NCI-H2081 (cell line): ENCODE measurements at regions not wholly inside any gene's neighbourhood (a gene's known extent, or its start where the extent isn't known, plus 50 kb on each side); places are given as distances from the start of the nearest gene placed in this dataset.

ENCODE experiments used
- DNase-seq, 2 experiments: peaks; one replicate each; lab custom pipeline; 2025; lab: John Stamatoyannopoulos, UW

- no peak for DNase-seq
These were observed 125.1 kb downstream of the ETS2 start for GRCh38 chr21:38930853-38931252.

GRCh38 chr21:38930066-38930465 is 124.3 kb downstream of the ETS2 start:
- DNase-seq = no peak

DNA sequence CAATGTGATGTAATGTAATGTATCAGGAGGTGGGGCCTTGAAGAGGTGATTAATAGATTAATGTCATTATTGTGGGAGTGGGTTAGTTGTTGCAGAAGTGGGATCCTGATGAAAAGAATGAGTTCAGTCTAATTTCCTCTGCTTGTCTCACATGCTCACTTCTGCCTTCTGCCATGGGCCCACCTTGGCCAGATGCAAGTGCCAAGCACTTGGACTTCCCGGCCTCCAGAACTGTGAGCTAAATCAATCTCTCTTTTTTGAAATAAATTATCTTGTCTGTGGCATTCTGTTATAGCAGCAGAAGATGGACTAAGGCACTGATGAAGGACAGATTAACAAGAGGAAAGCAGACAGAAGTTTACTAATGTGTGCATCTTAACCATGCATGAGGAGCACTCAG is 123.9 kb downstream of the ETS2 start:
- DNase-seq = no peak

GRCh38 chr21:38929142-38929541 is 123.4 kb downstream of the ETS2 start:
- DNase-seq = no peak

- no peak for DNase-seq
These were observed 122.0 kb downstream of the ETS2 start for GRCh38 chr21:38927776-38928175.

GRCh38 chr21:38925923-38926322 is 120.2 kb downstream of the ETS2 start:
- no peak for DNase-seq

- DNase-seq = no peak
These were observed 119.7 kb downstream of the ETS2 start for GRCh38 chr21:38925478-38925877.

DNA sequence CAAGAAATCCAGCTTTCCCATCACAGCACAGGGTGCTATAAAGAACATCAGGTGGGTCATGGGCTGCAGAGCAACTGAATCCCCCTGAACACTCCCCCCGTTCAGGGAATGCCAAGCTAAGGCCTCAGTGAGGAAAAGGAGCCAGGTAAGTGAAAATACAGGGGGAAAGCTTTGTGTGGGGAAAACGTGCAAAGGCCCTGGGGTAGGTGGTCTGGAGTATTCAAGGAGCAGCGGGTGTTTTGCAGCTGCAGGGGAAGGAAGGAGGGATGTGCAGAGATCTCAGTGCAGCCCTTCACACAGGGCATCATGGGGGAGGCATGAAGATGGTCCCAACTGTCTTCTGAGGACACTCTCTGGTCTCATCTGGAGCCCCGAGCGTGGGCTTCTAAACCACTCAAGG is 119.2 kb downstream of the ETS2 start:
- no peak for DNase-seq

DNA sequence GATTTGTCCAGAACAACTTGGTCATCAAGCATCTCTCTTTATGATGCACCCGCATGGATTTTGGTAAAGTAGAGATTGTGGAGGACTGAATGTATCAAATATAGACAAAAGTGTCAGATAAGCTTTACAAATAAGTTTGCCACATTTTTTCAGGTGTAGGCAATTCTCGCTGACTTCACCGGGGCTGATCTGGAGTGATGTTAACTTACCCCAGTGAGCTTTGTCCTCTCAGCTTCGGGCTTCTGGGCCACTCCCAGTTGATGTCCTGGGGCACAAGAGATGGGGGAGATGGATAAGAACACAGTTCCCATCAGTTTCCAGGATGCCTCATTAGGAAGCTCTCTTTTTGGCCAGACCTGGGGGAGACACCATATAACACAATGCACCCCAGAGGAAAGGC is 117.7 kb downstream of the ETS2 start:
- DNase-seq = no peak

GRCh38 chr21:38922474-38923235 is 116.9 kb downstream of the ETS2 start:
- DNase-seq = no peak

DNA sequence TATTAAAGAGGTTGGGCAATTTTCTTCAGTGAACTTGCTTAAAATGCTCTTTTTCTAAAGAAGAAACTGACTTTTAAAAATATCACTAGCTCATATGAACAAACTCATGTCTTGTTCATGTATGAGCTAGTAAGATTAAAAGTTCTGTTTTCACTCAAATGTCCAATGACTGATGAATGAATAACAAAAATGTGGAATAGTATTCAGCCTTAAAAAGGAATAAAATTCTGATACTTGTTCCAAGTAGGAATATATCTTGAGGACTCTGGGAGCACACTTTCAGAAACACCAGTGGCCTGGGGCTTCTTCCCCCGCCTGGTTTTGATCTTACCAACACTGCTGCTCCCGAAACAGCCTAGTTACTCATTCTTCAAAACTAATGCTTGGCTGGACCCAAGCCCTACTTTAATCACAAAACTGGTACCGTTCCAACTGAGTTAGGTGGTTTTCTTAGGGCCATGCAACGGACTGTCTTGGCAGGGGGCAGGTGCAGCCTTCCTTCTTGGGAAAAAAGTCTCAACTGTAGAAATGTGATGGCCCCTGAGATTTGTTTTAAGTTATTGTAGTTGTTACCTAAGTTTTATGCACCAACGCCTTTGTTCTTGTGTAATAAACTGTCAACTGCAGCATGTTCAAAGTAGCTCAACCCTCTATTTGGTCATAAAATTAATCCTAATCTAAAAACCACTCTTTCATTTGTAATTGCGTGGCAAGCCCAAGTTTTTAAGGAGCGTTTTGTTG is 116.0 kb downstream of the ETS2 start:
- DNase-seq = no peak

- no peak for DNase-seq
These were observed 115.1 kb downstream of the ETS2 start for GRCh38 chr21:38920631-38921398.

- DNase-seq = no peak
These were observed 113.0 kb downstream of the ETS2 start for GRCh38 chr21:38918607-38919346.

GRCh38 chr21:38917043-38917774 is 111.5 kb downstream of the ETS2 start:
- DNase-seq = peak; percentile 78 to 92

DNA sequence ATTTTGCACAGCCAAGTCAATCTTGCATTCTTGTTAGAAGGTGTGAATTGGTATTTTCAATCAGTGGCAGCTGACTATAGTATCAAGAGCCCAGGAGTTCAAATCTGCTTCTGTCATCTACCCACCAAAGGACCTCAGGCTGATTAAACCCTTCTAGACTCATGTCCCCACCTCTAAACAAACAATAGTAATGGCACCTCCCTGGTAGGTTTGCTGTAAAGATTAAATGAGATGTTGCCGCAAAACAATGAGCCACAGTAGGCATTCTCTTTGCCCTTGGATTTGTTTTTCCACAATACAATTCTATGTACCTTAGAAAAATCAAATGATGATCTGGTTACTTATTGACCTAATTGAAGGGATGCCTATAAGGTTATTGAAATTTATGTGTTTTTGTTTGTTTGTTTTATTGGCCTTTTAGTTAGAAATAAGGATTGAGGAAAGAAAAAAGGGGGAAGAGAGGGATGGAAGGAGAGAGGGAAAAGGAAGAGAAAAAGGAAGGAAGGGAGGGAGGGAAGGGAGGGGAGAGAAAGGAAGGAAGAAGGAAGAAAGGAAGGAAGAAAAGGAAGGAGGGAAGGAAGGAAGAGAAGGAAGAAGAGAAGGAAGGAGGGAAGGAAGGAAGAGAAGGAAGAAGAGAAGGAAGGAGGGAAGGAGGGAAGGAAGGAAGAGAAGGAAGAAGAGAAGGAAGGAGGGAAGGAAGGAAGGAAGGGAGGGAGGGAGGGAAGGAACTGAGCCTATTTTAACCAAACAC is 110.7 kb downstream of the ETS2 start:
- DNase-seq = peak; percentile 20 to 41

GRCh38 chr21:38915546-38915945 is 109.8 kb downstream of the ETS2 start:
- no peak for DNase-seq

GRCh38 chr21:38914528-38915293 is 109.0 kb downstream of the ETS2 start:
- peak in 1 of 2 experiments; percentile 6 for DNase-seq

- no peak for DNase-seq
These were observed 108.3 kb downstream of the ETS2 start for GRCh38 chr21:38913893-38914527.
